GM19240 (cell line): ENCODE measurements at regions not wholly inside any gene's neighbourhood (a gene's known extent, or its start where the extent isn't known, plus 50 kb on each side); places are given as distances from the start of the nearest gene placed in this dataset.

Experiments
- DNase-seq: peaks from one replicate; pipeline ENCODE4 v3.0.0; 2011; ENCODE audit warnings: low spot score; ENCODE audit not compliant: insufficient read length

DNA sequence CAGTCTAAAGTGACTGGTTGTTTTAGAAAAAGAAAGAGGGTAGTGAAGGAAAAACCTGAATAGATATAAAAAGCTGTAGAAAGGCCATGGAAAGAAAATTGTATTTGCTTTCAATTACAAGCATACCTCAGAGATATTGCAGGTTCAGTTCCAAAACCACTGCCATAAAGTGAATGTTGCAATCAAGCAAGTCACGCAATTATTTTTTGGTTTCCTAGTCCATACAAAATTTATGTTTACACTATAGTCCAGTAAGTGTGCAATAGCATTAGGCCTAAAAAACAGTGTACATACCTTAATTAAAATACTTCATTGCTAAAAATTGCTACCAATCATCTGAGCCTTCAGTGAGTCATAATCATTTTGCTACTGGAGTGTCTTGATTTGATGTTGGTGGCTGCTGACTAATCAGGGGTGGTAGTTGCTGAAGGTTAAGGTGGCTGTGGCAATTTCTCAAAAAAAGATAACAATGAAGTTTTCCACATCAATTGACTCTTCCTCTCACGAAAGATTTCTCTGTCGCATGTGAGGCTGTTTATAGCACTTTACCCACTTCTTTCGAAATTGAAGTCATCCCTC lies 2003.8 kb upstream of the PIK3C3 start:
- DNase-seq = no peak

DNA sequence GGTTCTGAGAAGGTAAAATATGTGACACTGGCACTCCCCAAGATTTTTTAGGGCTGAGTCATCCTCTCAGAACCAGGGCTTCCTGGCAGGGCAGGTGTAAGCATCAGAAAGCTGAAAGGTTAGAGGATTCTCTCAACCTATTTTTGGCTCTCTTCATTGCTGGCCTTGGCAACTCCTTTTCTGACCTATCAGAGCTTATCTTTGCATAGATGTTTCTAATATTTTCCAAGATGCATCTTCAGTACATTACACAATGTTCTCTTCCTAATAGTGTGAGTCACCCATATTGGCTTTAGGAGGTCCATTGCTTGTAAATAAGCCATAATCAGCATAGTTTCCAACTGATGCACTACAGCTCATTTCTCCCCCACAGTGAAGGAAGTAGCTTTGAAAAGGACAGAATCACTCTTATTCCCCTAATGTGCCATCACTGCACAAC lies 2008.4 kb upstream of the PIK3C3 start:
- DNase-seq = no peak

GRCh38 chr18:39945076-39945475 lies 2010.0 kb upstream of the PIK3C3 start:
- no peak for DNase-seq

DNA sequence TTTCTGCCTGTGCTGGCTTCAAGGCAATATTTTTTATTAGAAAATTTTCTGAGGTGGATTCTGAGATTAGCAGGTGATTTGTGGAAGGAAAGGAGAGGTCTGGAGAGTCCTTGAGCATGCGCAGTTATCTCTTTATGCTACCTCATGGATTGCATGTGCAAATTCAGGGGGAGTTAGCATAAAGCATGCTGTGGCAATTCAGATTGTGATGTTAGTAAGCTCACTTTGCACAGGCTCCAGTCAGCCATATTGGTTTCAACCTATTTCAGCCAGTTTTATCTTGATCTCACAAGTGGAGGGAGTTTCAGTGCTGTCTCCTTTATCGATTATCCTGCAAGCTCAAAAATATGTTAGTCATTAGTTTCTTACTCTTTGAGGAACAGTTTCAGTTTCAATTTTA lies 2012.3 kb upstream of the PIK3C3 start:
- no peak for DNase-seq

- DNase-seq = no peak
Observed at GRCh38 chr18:39938676-39939608, 2016.1 kb upstream of the PIK3C3 start.

DNA sequence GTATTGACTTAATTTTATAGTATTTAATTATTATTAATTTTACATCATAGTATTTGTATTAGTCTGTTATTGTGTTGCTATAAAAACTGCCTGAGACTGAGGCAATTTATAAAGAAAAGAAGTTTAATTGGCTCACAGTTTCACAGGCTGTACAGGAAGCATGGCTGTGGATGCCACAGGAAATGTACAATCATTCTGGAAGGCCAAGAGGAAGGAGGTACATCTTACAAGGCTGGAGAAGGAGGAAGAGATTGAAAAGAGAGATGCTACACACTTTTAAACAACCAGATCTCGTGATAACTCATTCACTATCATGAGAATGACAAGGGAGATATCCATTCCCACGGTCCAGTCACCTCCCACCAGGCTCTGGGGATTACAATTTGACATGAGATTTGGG lies 2019.4 kb upstream of the PIK3C3 start:
- DNase-seq = no peak

DNA sequence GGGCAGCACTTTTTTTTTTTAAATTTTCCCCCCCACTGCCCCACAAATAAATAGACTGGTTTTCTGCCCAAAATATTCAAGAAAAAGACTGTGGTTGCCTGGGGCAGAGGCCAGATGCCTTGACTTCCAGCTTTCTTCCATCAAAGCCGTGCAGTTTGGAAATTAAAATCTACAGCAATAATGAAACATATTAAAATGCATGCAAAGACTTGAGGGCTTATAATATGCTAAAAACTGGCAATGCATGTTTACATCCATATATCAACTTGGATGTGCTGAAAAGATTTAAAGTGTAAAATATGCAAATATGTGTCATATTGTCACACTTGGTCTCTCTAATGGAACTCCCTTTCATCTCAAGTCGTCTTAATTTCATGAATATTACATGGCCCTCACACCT lies 2036.2 kb upstream of the PIK3C3 start:
- DNase-seq = no peak

- DNase-seq = no peak
Observed at GRCh38 chr18:39913672-39914366, 2041.2 kb upstream of the PIK3C3 start.

- no peak for DNase-seq
Observed at GRCh38 chr18:39911716-39912115, 2043.3 kb upstream of the PIK3C3 start.

DNA sequence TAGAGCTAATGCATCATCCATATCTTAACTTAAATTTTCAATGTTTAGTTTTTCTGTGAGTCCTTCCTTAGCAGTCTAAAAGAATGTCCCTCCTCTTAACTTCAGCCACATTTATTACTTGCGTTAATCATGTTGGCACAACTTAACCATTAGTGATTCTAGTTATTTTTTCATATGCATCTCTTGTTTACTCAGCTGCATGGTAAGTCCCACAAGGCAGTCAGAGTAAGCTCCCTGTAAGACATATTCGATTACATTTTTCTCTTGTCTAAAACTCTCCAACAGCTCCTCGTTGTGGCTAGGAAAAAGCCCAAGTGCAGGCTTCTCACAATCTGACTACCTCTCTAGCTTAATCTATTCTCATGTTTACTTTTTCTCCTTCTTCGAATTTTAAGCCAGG lies 2045.3 kb upstream of the PIK3C3 start:
- DNase-seq = no peak

GRCh38 chr18:39886136-39886535 lies 2068.9 kb upstream of the PIK3C3 start:
- DNase-seq = no peak

GRCh38 chr18:39872651-39873050 lies 2082.4 kb upstream of the PIK3C3 start:
- DNase-seq = no peak

DNA sequence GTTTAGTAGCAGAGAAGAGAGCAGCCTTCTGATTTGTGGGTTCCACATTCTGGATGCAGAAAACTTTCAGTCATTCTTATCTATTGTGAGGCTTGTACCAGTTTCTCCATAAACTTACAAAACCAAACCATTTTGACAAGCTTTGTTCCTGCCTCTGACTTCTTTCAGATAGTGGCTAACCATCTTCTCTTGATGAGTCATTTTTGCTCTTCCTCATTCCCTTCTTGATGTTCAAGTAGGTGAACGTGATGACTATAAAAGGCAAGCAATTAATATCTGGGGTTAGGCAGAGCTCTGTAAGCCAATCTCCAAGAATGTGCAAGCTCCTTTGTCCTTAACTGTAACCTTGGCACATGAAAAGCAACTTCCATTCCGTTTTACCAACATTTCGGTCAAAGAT lies 2083.1 kb upstream of the PIK3C3 start:
- DNase-seq = no peak

DNA sequence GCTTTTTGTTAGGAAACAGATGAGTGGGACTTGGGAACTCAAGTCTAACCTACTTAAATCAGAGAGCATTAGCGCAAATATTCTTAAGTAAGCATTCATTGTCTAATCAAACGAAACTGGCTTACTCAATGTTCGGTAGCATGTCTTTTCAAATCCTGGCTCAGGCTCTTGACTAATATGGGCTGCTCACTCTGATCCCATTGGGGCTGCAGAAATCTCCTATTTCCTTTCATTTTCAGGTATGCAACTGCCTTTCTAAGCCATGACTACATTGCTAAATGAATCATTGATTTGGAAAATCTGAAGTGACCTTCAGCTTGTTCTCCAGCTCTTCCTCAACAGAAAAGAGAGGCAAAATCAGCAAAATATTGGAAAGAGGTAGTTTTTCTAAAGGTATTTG lies 2084.4 kb upstream of the PIK3C3 start:
- no peak for DNase-seq

GRCh38 chr18:39863916-39864315 lies 2091.1 kb upstream of the PIK3C3 start:
- DNase-seq = no peak

GRCh38 chr18:39862341-39862740 lies 2092.7 kb upstream of the PIK3C3 start:
- DNase-seq = no peak

DNA sequence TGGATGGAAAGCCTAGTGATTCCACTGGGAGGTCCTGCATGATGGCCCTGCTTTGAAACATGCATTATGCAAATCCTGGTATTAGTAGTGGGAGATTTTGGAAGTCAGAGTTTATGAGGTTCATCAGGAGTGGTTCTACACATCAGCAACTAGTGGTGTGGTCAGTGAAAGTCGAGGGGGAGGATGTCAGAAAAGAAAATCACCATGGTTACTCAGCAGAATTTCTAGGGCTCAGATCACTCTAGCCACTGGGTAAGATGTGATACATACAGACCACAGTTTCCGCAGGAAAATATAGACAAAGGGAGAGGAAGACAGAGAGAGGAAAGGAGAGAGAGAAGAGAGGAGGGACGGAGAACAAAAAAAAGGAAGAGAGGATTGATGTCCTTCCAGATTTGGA lies 2100.7 kb upstream of the PIK3C3 start:
- DNase-seq = no peak

GRCh38 chr18:39846265-39846664 lies 2108.8 kb upstream of the PIK3C3 start:
- DNase-seq = no peak

GRCh38 chr18:39845631-39846030 lies 2109.4 kb upstream of the PIK3C3 start:
- DNase-seq = no peak

- no peak for DNase-seq
Observed at GRCh38 chr18:39845106-39845505, 2109.9 kb upstream of the PIK3C3 start.

GRCh38 chr18:39843546-39843945 lies 2111.5 kb upstream of the PIK3C3 start:
- no peak for DNase-seq

GRCh38 chr18:39842366-39842914 lies 2112.6 kb upstream of the PIK3C3 start:
- no peak for DNase-seq
